ENCODE measurements at regions not wholly inside any gene's neighbourhood (a gene's known extent, or its start where the extent isn't known, plus 50 kb on each side); places are given as distances from the start of the nearest gene placed in this dataset.

DNA sequence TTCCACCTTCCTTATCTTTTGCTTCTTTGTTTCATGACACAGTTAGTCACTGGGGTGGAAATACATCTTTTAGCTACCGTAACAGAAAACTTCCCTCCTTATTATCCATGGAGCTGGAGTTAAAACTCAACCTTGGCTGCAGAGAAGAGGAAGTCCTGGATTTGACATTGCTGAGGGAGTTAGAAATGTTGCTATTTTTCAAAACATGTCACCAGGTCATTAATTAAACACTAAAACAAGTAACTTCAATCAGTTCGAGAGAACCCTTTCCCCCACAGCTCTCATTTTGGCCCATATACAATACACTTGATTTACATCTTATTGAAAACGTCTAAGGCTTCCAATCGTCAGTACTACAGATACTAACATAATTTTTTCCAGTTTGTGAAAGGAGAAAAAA is 237.9 kb upstream of the CD180 start:
- no peak for DNase-seq

- DNase-seq, result no peak
Measured at GRCh38 chr5:67432606-67433005, 236.0 kb upstream of the CD180 start.

GRCh38 chr5:67431191-67431590 is 234.6 kb upstream of the CD180 start:
- DNase-seq, result no peak

DNA sequence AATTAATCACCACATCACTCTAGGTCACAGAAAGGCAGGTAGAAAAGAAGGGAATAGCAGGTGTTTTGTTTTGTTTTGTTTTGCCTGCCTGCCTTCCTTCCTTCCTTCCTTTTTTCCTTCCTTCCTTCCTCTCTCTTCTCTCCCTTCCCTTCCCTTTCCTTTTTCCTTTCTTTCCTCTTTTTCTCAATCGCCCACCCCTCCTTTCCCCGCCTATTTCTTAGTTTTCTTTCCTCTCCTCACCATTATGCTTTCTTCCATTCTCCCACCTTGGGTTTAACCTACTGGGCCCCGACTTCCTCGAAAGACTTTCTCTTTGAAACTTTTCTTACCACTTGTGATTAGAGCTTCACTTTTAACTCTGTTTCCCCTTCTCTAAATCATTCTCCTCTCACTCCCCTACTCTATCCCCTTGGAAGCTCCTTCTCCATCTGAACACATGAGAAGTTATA is 231.3 kb upstream of the CD180 start:
- no peak for DNase-seq

DNA sequence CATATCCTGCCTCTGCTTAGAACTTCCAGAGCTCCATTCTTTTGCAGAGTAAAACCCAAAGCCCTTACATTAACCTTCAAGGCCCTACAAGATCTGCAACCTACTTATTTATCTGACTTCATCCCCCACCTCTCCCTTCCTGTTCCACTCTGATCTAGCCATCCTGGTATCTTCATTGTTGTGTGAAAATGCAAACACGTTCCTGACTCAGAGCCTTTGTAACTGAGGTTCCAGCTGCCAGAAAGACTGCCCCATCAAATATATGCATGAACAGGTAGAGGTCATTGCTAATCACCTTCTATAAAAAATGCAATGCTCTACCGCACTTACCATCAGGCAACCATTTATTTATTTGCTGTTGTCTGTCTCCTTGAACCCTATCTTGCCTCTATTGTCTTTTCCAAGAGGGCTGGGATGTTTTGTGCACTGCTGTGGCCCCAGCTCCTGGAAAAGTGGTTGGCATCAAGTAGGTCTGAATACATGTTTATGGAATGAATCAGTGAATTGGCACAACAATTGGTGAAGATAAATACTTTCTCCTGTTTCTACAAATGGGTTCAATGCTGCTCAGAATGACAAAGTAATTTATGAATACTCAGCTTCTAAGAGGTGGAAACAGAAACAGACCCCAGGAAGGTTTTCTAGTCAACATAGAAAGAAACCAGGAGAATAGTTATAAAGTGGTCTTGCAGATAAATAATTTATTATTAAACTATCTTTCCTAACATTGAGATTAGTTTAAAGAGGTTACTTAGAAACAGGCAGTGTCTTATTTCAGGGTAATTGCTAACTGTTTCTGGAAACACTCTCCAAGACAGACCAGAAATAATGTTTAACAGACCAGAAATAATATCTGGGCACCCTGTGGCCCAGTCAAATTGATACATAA is 230.6 kb upstream of the CD180 start:
- DNase-seq, result no peak

DNA sequence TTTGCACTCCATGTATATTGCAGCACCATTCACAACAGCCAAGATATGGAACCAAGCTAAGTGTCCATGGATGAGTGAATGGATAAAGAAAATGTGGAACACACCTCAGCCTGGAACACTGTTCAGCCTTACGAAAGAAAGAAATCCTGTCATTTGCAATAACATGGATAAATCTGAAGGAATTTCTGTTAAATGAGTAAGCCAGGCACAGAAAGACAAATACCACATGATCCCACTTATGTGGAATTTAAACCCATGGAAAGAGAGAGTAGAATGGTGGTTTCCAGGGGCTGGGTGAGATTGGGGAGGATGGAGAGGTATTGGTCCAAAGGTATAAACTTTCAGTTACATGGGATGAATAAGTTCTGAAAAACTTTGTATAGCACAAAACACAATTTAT is 228.9 kb upstream of the CD180 start:
- DNase-seq, result no peak

DNA sequence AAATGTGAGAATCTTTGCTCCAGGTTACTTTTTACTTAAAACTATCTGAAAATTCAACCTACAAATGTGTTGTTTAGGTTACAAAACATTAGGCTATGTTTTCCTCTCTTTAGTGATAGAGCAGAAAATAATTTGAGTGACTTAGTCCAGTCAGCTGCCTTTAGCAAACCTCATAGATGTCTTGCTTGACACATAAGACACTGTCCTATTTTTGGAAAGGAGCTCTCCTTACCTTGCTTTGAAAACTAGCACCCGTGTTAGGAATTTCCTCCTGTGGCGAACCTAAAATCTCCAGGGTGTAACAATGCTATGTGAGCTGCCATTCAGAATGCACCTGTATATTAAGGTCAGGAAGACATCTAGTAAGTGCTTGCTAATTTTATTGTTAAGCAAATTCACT is 221.2 kb upstream of the CD180 start:
- no peak for DNase-seq

DNA sequence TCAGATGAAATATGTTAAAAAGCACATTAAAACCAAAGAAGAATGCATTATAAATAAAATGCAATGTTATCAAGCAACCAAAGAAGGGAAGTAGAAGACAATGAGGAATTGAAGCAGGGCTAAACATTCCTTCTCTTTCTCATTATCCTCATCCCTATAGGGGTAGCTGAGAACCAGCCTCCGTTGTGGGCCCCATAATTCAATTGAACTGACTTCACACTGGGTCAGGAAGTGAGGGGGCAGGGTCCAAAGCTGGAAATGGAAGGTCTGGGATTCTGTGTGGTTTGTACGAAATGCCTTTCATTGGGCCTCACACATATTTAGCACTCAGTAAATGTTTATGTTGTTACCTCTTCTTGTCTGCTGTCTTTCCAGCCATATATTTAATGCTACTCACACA is 220.4 kb upstream of the CD180 start:
- DNase-seq, result no peak

- no peak for DNase-seq
Measured at GRCh38 chr5:67416133-67416937, 219.7 kb upstream of the CD180 start.

DNA sequence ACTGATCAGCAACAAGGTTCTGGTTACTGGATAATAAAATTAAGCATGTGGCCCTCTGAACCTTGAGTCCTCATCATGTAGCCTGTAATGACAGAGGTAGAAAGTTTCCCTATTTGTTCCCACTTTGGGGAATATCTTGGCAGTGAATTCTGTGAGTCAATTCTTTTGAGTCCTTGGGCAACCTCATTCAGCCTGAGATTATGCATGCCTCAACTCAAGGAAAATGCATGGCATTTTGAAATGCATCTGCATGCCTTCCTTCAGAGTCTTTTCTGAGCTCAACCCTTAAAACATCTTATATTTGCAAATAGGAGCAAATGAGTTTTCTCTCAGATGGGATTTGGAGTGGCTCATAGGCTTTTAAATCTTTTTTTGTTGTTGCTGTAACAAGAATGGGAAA is 218.1 kb upstream of the CD180 start:
- DNase-seq, result no peak

GRCh38 chr5:67413721-67414120 is 217.1 kb upstream of the CD180 start:
- no peak for DNase-seq

DNA sequence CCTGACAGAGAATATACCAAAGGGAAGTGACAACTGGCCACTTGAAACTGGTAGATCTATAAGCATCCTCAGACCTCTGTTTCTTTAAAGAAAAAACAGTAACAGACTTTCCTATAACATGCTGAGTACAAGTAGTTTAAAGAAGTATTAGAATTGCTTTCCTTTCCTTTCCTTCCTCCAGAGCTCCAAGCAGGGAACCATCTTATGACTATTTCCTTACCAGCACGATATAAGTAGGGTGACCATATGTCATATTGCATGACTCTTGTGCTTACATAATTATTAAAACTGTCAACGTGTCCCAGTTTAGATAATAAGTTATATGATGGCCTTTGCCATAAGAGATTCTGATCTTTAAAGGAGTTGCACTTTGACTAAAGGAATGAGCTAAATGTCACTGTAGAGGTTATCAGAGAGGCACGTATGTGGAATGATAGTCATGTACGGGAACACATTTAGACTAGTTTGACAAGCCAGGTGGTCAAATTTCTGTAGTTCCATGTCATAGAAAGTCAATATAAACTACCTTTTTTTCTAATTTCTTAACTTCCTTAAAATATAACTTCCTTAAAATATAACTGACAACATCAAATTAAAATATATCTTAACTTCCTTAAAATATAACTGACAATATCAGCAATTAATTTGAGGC is 212.7 kb upstream of the CD180 start:
- no peak for DNase-seq

DNA sequence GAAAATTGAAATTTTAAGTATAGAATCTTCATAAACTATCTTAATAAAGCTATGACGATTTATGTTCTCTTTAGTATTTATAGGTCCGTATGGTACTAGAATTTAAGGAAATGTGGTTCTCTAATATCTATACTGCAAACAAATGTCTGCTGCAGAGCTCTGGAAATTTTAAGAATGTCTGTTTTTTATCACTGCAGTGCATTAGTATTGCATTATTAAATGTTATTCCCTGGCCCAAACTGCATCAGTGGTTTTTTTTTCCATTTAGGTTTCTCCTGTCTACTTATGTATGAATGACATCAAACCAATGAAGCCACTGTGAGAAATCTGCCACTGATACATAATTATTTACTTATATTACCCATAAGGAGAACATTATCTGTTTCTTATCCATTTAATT is 211.4 kb upstream of the CD180 start:
- DNase-seq, result no peak

DNA sequence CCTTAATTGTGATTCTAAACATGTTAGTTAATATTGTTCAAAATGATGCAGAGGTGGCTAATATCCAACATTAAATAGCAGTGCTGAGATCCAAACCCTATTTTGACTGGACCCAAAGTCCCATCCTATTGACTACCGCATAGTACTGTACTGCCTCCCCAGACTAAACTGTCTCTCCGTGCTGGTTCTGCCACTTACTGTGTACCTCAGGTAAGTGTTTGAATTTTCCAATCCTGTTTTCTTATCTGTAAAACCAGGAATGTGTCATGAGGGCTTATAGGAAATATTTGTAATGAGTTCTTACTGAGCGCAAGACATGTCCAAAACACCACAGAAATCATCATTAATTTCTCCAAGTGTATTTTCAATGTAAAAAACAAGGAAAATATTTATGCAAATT is 209.2 kb upstream of the CD180 start:
- DNase-seq, result no peak

DNA sequence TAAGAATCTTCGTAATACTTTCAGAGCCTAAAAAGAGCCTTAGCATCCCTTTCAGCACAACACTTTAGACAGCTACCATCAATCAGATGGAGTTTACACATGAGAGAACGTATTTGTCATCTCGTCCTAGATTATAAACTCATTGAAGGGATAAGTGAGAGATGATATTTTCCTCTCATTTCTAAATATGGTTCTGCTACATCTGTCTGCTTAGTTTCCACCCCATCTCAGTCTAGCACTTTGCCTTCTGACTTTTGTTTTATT is 208.4 kb upstream of the CD180 start:
- no peak for DNase-seq

- DNase-seq, result no peak
Measured at GRCh38 chr5:67404256-67405100, 207.9 kb upstream of the CD180 start.

DNA sequence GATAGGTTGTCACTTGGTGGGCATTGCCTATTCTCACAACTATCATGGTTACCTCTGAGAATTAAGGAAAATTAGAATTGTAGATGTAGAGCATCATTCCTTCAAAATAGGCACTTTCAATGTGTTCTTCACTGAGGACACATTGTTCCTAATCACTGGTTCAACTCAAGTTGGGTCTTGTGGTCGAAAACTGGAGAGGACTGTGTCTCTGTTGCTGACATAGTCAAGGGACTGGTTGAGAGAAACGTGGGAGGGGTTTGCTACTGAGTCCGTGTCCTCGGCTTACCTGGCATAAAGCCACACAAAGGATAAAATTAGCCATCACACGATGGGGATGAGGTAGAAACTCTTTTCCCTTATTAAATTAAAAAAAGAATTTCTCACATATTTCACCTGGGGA is 205.9 kb upstream of the CD180 start:
- no peak for DNase-seq

DNA sequence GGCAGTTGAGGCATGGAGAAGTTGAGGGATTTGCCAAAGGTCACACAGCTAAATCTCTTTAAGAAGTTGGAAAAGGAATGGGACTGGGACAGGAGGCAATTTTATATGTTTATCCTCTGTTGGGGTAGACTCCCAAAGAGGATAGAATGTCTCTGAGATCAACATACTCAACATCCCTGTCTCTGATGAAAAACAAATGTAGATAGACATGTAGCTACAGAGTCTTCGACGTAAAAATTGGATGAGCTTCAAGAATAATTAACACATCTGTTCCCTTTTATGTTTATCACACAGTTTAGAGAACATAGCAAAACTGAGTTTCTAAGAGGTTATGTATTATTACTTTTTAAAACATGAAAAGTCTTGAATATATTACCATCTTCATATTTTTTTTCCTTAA is 204.6 kb upstream of the CD180 start:
- DNase-seq, result no peak

GRCh38 chr5:67400752-67401151 is 204.2 kb upstream of the CD180 start:
- DNase-seq, result no peak

DNA sequence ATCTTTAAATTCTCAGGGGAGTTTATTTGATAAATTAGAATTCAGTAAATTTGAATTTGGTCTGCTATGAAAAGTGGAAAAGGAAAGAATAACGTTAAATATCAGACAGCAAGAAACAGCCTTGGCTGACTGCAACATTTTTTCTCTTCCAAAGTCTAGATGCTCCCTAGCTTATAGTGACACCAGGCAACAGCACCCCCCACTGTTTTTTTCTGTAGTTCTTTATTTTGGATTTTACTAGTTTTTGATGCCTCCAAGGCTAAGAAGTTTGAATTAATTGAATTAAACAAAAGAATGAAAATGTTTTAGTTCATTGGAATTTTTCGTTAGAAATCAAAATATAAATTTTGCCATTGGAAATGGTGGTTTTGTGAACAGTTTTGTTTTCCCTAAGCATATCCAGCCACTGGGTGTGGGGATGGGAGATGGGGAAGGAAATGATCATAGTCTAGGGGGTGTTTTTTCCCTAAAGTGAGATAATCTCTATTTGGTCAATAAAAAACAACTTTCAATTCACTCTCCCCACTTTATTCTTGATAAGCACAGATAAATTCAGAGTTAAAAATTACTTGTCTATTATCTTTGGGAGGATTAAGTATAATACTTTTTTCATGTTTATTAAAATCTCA is 199.3 kb upstream of the CD180 start:
- no peak for DNase-seq

- no peak for DNase-seq
Measured at GRCh38 chr5:67393211-67393610, 196.6 kb upstream of the CD180 start.

DNA sequence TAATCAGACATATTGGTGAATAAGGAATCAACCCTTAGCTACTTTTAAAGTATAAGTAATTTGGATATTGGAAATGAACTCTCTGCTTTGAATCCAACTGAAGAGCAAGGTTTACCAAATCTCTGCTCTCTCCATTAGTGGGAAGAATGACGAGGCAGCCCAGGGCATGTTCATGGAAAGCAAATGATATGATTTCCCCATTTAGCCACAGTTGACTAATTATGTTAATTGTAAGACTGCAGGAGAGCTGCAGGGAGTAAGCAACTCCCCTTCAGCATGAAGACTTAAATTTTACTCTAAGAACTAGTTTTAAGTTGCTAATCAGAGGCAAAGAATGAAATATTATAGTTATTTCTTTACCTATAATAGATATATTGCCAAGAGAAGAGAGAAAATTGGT is 194.3 kb upstream of the CD180 start:
- DNase-seq, result no peak

DNA sequence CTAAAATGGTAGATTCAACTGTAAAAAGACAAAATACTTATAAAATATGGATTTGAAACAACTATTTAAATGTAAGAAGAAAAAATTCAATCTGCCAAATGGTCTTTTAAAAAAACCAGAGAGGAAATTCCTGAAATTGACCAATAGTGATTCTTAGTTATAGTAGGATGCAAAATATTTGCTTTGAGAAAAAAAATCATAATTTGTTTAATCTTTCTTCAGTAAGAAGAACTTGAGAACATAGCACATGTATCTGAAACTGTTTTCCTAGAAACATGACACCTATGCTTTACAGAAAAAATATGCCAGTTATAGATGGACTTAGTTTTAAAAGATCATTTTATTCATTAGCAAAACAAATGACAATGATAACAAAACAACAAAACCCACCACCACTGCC is 186.9 kb upstream of the CD180 start:
- DNase-seq, result no peak

Data from NCI-H2227 treated with DMSO at 0.1 percent for 48 hours (cell line).